ENCODE measurements at regions not wholly inside any gene's neighbourhood (a gene's known extent, or its start where the extent isn't known, plus 50 kb on each side); places are given as distances from the start of the nearest gene placed in this dataset.

- no peak overlapping the region for H3K27ac Mint-ChIP-seq
- DNase-seq (no peak), ATAC-seq (no peak)
- no peaks in the 10 kb centered on the region for H3K36me3 Mint-ChIP-seq (ENCODE audit: low read depth)
- H3K4me1 Mint-ChIP-seq (ENCODE audit: low read depth), result no peaks in the 10 kb centered on the region
- no peak overlapping the region for H3K4me3 Mint-ChIP-seq
- no peaks in the 10 kb centered on the region for H3K9me3 Mint-ChIP-seq (ENCODE audit: insufficient read depth)
- H3K27me3 Mint-ChIP-seq (ENCODE audit: low read depth), result peaks cover 3% of the 10 kb centered on the region
- CTCF ChIA-PET, result no interaction called here
- POLR2A ChIA-PET, result no interaction called here
Measured at GRCh38 chr12:22740656-22741355, 115.8 kb downstream of the ETNK1 start.

GRCh38 chr12:22743700-22744099 is 118.7 kb downstream of the ETNK1 start:
- no peak overlapping the region for H3K27ac Mint-ChIP-seq
- ChIA-PET POLR2A (no interaction called here), CTCF (no interaction called here)
- no peak overlapping the region for H3K4me3 Mint-ChIP-seq
- H3K9me3 Mint-ChIP-seq (ENCODE audit: insufficient read depth), result no peaks in the 10 kb centered on the region
- no peaks in the 10 kb centered on the region for H3K36me3 Mint-ChIP-seq (ENCODE audit: low read depth)
- DNase-seq, result no peak
- no peak for ATAC-seq
- no peaks in the 10 kb centered on the region for H3K4me1 Mint-ChIP-seq (ENCODE audit: low read depth)
- H3K27me3 Mint-ChIP-seq (ENCODE audit: low read depth), result peaks cover 2% of the 10 kb centered on the region

- H3K27me3 Mint-ChIP-seq (ENCODE audit: low read depth), result peaks cover 2% of the 10 kb centered on the region
- POLR2A ChIA-PET, result no interaction called here
Measured at GRCh38 chr12:22744197-22744596, 119.2 kb downstream of the ETNK1 start.

GRCh38 chr12:22746720-22747119 is 121.7 kb downstream of the ETNK1 start:
- H3K36me3 Mint-ChIP-seq (ENCODE audit: low read depth), result no peaks in the 10 kb centered on the region
- H3K4me1 Mint-ChIP-seq (ENCODE audit: low read depth), result no peaks in the 10 kb centered on the region
- no peak overlapping the region for H3K4me3 Mint-ChIP-seq
- no peaks in the 10 kb centered on the region for H3K9me3 Mint-ChIP-seq (ENCODE audit: insufficient read depth)
- DNase-seq (no peak), ATAC-seq (no peak)
- H3K27me3 Mint-ChIP-seq (ENCODE audit: low read depth), result peaks cover 2% of the 10 kb centered on the region
- H3K27ac Mint-ChIP-seq, result no peak overlapping the region
- CTCF ChIA-PET, result no interaction called here
- POLR2A ChIA-PET, result no interaction called here

More at GRCh38 chr12:22744197-22744596, 119.2 kb downstream of the ETNK1 start:
- no peaks in the 10 kb centered on the region for H3K9me3 Mint-ChIP-seq (ENCODE audit: insufficient read depth)
- H3K36me3 Mint-ChIP-seq (ENCODE audit: low read depth), result no peaks in the 10 kb centered on the region
- no peaks in the 10 kb centered on the region for H3K4me1 Mint-ChIP-seq (ENCODE audit: low read depth)
- no peak overlapping the region for H3K4me3 Mint-ChIP-seq
- ATAC-seq (no peak), DNase-seq (no peak)
- CTCF ChIA-PET, result no interaction called here
- H3K27ac Mint-ChIP-seq, result no peak overlapping the region

- DNase-seq (no peak), ATAC-seq (no peak)
- Mint-ChIP-seq H3K36me3 (ENCODE audit: low read depth) (no peaks in the 10 kb centered on the region), H3K4me1 (ENCODE audit: low read depth) (no peaks in the 10 kb centered on the region), H3K4me3 (no peak overlapping the region), H3K27me3 (ENCODE audit: low read depth) (no peaks in the 10 kb centered on the region), H3K9me3 (ENCODE audit: insufficient read depth) (no peaks in the 10 kb centered on the region), H3K27ac (no peak overlapping the region)
- ChIA-PET CTCF (no interaction called here), POLR2A (no interaction called here)
Measured at GRCh38 chr12:22755629-22756028, 130.7 kb downstream of the ETNK1 start.

- POLR2A ChIA-PET, result no interaction called here
- Mint-ChIP-seq H3K27me3 (ENCODE audit: low read depth) (no peaks in the 10 kb centered on the region), H3K4me1 (ENCODE audit: low read depth) (no peaks in the 10 kb centered on the region), H3K27ac (no peak overlapping the region), H3K9me3 (ENCODE audit: insufficient read depth) (no peaks in the 10 kb centered on the region), H3K4me3 (no peak overlapping the region), H3K36me3 (ENCODE audit: low read depth) (no peaks in the 10 kb centered on the region)
- CTCF ChIA-PET, result no interaction called here
- no peak for ATAC-seq
- no peak for DNase-seq
Measured at GRCh38 chr12:22759769-22760674, 135.1 kb downstream of the ETNK1 start.

- Mint-ChIP-seq H3K27me3 (ENCODE audit: low read depth) (no peaks in the 10 kb centered on the region), H3K9me3 (ENCODE audit: insufficient read depth) (no peaks in the 10 kb centered on the region), H3K36me3 (ENCODE audit: low read depth) (no peaks in the 10 kb centered on the region), H3K4me1 (ENCODE audit: low read depth) (no peaks in the 10 kb centered on the region), H3K4me3 (no peak overlapping the region), H3K27ac (no peak overlapping the region)
- POLR2A ChIA-PET, result no interaction called here
- ATAC-seq, result no peak
- CTCF ChIA-PET, result interaction anchor here (0.6 kb wide), 1 partner anchor 605 kb away, joined by 3 read pairs; no protein-coding TSS in a partner anchor
- no peak for DNase-seq
Measured at GRCh38 chr12:22765421-22766130, 140.6 kb downstream of the ETNK1 start.

GRCh38 chr12:22766911-22767420 is 142.0 kb downstream of the ETNK1 start:
- DNase-seq (no peak), ATAC-seq (no peak)
- no peaks in the 10 kb centered on the region for H3K27me3 Mint-ChIP-seq (ENCODE audit: low read depth)
- no peaks in the 10 kb centered on the region for H3K9me3 Mint-ChIP-seq (ENCODE audit: insufficient read depth)
- POLR2A ChIA-PET, result no interaction called here
- CTCF ChIA-PET, result no interaction called here
- no peak overlapping the region for H3K4me3 Mint-ChIP-seq
- no peak overlapping the region for H3K27ac Mint-ChIP-seq
- H3K4me1 Mint-ChIP-seq (ENCODE audit: low read depth), result no peaks in the 10 kb centered on the region
- H3K36me3 Mint-ChIP-seq (ENCODE audit: low read depth), result no peaks in the 10 kb centered on the region

GRCh38 chr12:22781339-22781738 is 156.4 kb downstream of the ETNK1 start:
- POLR2A ChIA-PET, result no interaction called here
- Mint-ChIP-seq H3K9me3 (ENCODE audit: insufficient read depth) (no peaks in the 10 kb centered on the region), H3K36me3 (ENCODE audit: low read depth) (no peaks in the 10 kb centered on the region), H3K27ac (no peak overlapping the region), H3K4me1 (ENCODE audit: low read depth) (no peaks in the 10 kb centered on the region), H3K27me3 (ENCODE audit: low read depth) (no peaks in the 10 kb centered on the region), H3K4me3 (no peak overlapping the region)
- DNase-seq (no peak), ATAC-seq (no peak)
- CTCF ChIA-PET, result no interaction called here

GRCh38 chr12:22787557-22787956 is 162.6 kb downstream of the ETNK1 start:
- H3K27ac Mint-ChIP-seq, result no peak overlapping the region
- ChIA-PET CTCF (no interaction called here), POLR2A (no interaction called here)
- H3K27me3 Mint-ChIP-seq (ENCODE audit: low read depth), result peaks cover 7% of the 10 kb centered on the region
- no peaks in the 10 kb centered on the region for H3K9me3 Mint-ChIP-seq (ENCODE audit: insufficient read depth)
- H3K4me3 Mint-ChIP-seq, result no peak overlapping the region
- no peaks in the 10 kb centered on the region for H3K36me3 Mint-ChIP-seq (ENCODE audit: low read depth)
- no peaks in the 10 kb centered on the region for H3K4me1 Mint-ChIP-seq (ENCODE audit: low read depth)
- DNase-seq, result no peak
- ATAC-seq, result no peak

GRCh38 chr12:22788913-22789312 is 163.9 kb downstream of the ETNK1 start:
- ChIA-PET CTCF (no interaction called here), POLR2A (no interaction called here)
- Mint-ChIP-seq H3K36me3 (ENCODE audit: low read depth) (no peaks in the 10 kb centered on the region), H3K9me3 (ENCODE audit: insufficient read depth) (no peaks in the 10 kb centered on the region), H3K27ac (no peak overlapping the region), H3K27me3 (ENCODE audit: low read depth) (peaks cover 7% of the 10 kb centered on the region), H3K4me3 (no peak overlapping the region), H3K4me1 (ENCODE audit: low read depth) (no peaks in the 10 kb centered on the region)
- no peak for DNase-seq
- no peak for ATAC-seq

- Mint-ChIP-seq H3K27ac (no peak overlapping the region), H3K27me3 (ENCODE audit: low read depth) (peaks cover 7% of the 10 kb centered on the region), H3K9me3 (ENCODE audit: insufficient read depth) (no peaks in the 10 kb centered on the region), H3K36me3 (ENCODE audit: low read depth) (no peaks in the 10 kb centered on the region), H3K4me3 (no peak overlapping the region), H3K4me1 (ENCODE audit: low read depth) (no peaks in the 10 kb centered on the region)
- ATAC-seq (no peak), DNase-seq (no peak)
- CTCF ChIA-PET, result no interaction called here
- POLR2A ChIA-PET, result no interaction called here
Measured at GRCh38 chr12:22792138-22792537, 167.2 kb downstream of the ETNK1 start.
